Kidney (tissue), 13 donors: ENCODE measurements at regions not wholly inside any gene's neighbourhood (a gene's known extent, or its start where the extent isn't known, plus 50 kb on each side); places are given as distances from the start of the nearest gene placed in this dataset.

ENCODE experiments used
- DNase-seq, 5 donors: peaks; one replicate each; pipeline ENCODE4 v3.0.0-alpha.2; 2013 to 2020
- FAIRE-seq: peaks from 2 replicates; lab custom pipeline; 2012; peaks lifted over from hg19 to GRCh38; lab: Jason Lieb, UNC
- H3K27ac ChIP-seq, 2 donors: one replicate each; pipeline ENCODE4 v1.7.0; 2013; ENCODE audit warnings: low read depth in 2 of 2, low read length in 2 of 2, inconsistent platforms in 1 of 2
- H3K27me3 ChIP-seq: one replicate; pipeline ENCODE4 v1.7.1; 2013; ENCODE audit warnings: low read length, inconsistent platforms; ENCODE audit not compliant: control insufficient read depth, insufficient read depth
- H3K36me3 ChIP-seq, 3 donors: one replicate each; pipeline versions ENCODE4 v1.7.0 to v1.7.1; 2013; ENCODE audit warnings: low read length in 3 of 3, control low read depth in 1 of 3, inconsistent platforms in 1 of 3; ENCODE audit not compliant: insufficient read depth in 3 of 3, control insufficient read depth in 2 of 3
- H3K4me1 ChIP-seq, 3 donors: one replicate each; pipeline versions ENCODE4 v1.7.0 to v1.7.1; 2013; ENCODE audit warnings: low read length in 3 of 3, inconsistent platforms in 1 of 3, low read depth in 1 of 3; ENCODE audit not compliant: control insufficient read depth in 2 of 3, insufficient read depth in 2 of 3
- H3K4me3 ChIP-seq, 3 donors: one replicate each; pipeline versions ENCODE4 v1.7.0 to v1.8.1; 2013; ENCODE audit warnings: low read length in 3 of 3, control low read depth in 1 of 3, inconsistent platforms in 1 of 3
- H3K9ac ChIP-seq, 3 donors: one replicate each; pipeline versions ENCODE4 v1.7.0 to v1.7.1; 2013; ENCODE audit warnings: low read length in 3 of 3, control low read depth in 1 of 3, inconsistent platforms in 1 of 3
- H3K9me3 ChIP-seq, 3 donors: one replicate each; pipeline versions ENCODE4 v1.7.0 to v1.7.1; 2013; ENCODE audit warnings: low read length in 3 of 3, control low read depth in 1 of 3, inconsistent platforms in 1 of 3; ENCODE audit not compliant: control insufficient read depth in 2 of 3, insufficient read depth in 1 of 3
- intact Hi-C: fragments of 100-400 bp; cut with DNase I; formaldehyde crosslinking; loops from one replicate; pipeline ENCODE4 v1.11.1; 2022
- TF ChIP-seq, protein P1 (sequence below): IDR thresholded peaks from 3 replicates; pipeline ENCODE4 v1.5.1; 2012; ENCODE audit warnings: mild to moderate bottlenecking, moderate library complexity, borderline replicate concordance; ENCODE audit not compliant: insufficient read depth; ENCODE audit errors: extremely low read depth
- donor health status: control.
- donor health status: control.
- donor health status: control.
- donor health status: control.
- donor health status: control.
- donor health status: DM: yes; HTN: yes; CAD: no.
- donor health status: Normal renal cell carcinoma (clear cell type).

DNA sequence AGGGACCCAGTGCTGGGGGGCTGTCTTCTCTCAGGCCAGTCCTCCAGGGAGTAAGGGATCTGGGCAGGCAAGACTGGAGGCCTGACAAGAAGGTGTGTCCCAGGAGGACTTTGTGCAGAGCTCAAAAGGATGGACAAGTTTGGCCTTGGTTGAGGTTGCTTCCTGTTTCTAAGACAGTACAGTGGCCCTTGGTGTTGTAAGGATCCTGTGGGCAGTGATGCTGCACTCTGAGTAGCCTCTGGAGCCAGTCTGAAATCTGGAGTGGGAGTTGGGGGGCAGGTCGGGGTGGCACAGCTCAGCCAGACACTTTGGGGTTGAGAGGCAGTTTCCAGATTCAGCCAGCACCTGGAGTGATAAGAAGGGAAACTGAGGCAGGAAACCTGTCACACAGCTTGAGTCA lies 139.2 kb upstream of the ZMIZ1 start:
- DNase-seq: no peak
- Histone ChIP-seq H3K27ac (no peak overlapping the region), H3K4me3 (no peak overlapping the region), H3K9ac (no peak overlapping the region), H3K27me3 (no peaks in the 10 kb centered on the region), H3K4me1 (no peaks in the 10 kb centered on the region), H3K36me3 (no peaks in the 10 kb centered on the region), H3K9me3 (no peaks in the 10 kb centered on the region)
- intact Hi-C loops: no loop called here
- TF ChIP-seq, protein P1, sequence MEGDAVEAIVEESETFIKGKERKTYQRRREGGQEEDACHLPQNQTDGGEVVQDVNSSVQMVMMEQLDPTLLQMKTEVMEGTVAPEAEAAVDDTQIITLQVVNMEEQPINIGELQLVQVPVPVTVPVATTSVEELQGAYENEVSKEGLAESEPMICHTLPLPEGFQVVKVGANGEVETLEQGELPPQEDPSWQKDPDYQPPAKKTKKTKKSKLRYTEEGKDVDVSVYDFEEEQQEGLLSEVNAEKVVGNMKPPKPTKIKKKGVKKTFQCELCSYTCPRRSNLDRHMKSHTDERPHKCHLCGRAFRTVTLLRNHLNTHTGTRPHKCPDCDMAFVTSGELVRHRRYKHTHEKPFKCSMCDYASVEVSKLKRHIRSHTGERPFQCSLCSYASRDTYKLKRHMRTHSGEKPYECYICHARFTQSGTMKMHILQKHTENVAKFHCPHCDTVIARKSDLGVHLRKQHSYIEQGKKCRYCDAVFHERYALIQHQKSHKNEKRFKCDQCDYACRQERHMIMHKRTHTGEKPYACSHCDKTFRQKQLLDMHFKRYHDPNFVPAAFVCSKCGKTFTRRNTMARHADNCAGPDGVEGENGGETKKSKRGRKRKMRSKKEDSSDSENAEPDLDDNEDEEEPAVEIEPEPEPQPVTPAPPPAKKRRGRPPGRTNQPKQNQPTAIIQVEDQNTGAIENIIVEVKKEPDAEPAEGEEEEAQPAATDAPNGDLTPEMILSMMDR: no peak
- FAIRE-seq: no peak

DNA sequence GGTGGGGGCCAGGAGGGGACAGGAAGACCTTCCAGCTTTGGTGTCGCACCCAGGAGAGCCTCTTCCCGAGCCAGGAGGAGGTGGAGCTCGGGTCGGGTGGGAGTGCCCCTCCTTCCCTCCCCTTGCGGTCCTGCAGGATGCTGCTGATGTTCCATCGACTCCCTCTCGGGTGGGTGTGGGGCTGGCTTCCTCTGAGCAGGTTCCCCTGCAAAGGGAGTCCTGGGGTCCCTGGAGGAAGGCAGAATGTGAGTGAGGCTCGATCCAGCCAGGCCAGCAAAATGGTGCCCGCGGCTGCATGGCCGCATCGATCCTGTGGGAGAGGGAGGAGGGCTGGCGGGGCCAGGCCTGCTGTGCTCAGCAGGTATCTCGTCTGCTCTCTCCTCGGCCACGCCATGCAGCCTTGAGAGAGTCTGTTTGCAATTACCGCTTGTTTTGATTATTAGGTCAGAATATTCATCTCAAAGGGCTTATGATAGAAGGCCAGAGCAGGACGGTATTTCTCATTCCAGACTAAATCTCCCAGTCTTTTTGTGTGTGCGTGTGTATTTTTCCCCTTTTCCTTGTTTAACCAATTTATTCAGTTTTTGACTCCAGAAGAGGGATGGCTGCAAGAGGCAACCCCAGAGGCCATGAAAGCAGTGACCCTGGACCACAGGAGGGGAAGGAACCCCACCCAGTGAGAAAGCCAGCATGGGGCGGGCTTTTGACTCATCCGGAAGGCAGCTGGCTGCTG lies 137.3 kb upstream of the ZMIZ1 start:
- H3K9ac ChIP-seq: no peak overlapping the region
- intact Hi-C loops: no loop called here
- peaks cover 0 to 6% (median 3%) of the 10 kb centered on the region in 3 donors for H3K4me1 ChIP-seq
- TF ChIP-seq, protein P1: no peak
- no peaks in the 10 kb centered on the region for H3K9me3 ChIP-seq
- FAIRE-seq (no peak), DNase-seq (no peak)
- H3K36me3 ChIP-seq: no peaks in the 10 kb centered on the region
- H3K4me3 ChIP-seq: no peak overlapping the region
- H3K27me3 ChIP-seq: no peaks in the 10 kb centered on the region
- H3K27ac ChIP-seq: no peak overlapping the region

DNA sequence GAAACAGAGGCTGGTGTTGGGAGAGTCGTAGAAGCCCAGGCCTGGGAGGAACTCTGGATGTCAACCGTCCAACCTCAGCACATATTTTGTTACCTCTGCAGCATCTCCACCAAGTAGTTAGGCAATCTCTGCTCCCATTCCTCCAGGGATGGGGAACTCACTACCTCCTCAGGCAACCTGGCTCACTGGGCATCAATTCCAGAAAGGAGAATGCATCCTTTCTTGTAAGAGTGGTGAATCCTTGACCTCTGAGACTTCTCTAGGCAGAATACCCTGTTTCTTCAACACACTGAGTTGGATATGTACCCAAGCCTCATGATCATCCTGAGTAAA lies 136.7 kb upstream of the ZMIZ1 start:
- H3K4me3 ChIP-seq: no peak overlapping the region
- DNase-seq: no peak
- intact Hi-C loops: no loop called here
- no peaks in the 10 kb centered on the region for H3K9me3 ChIP-seq
- no peaks in the 10 kb centered on the region for H3K27me3 ChIP-seq
- no peak overlapping the region for H3K27ac ChIP-seq
- no peaks in the 10 kb centered on the region for H3K36me3 ChIP-seq
- H3K9ac ChIP-seq: no peak overlapping the region
- peaks cover 0 to 7% (median 7%) of the 10 kb centered on the region in 3 donors for H3K4me1 ChIP-seq
- TF ChIP-seq, protein P1: no peak
- FAIRE-seq: no peak

DNA sequence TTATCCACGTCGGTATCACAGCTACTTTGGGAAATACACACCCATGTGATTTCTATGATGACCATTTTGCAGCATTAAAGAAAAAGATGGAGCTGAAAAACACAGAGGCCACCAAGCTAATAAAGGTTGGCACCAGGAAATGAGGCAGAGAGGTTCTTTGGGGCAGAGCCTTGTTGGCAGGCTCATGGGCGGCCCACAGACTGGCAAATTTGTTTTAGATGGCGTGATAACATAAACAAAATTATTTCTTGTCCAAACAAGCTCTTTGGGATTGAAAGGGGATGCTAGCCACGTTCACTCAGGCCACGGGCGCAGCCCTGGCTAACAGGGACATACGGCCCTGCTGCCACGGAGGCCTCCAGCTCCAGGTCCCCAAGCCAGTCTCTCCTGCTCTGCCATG lies 135.9 kb upstream of the ZMIZ1 start:
- no peak overlapping the region for H3K9ac ChIP-seq
- no peaks in the 10 kb centered on the region for H3K36me3 ChIP-seq
- DNase-seq (no peak), FAIRE-seq (no peak)
- H3K27ac ChIP-seq: no peak overlapping the region
- TF ChIP-seq, protein P1: no peak
- no peaks in the 10 kb centered on the region for H3K27me3 ChIP-seq
- intact Hi-C loops: no loop called here
- no peak overlapping the region for H3K4me3 ChIP-seq
- H3K9me3 ChIP-seq: no peaks in the 10 kb centered on the region
- peaks cover 0 to 8% (median 7%) of the 10 kb centered on the region in 3 donors for H3K4me1 ChIP-seq
